B cell (primary cell): ENCODE measurements at regions not wholly inside any gene's neighbourhood (a gene's known extent, or its start where the extent isn't known, plus 50 kb on each side); places are given as distances from the start of the nearest gene placed in this dataset.

Source experiments
- ATAC-seq: fragments of 200-7000 bp; cut with Tn5 transposase; one replicate; pipeline ENCODE4 v1.10.0; 2021; ENCODE audit warnings: low read depth, mild to moderate bottlenecking, moderate number of reproducible peaks, moderate library complexity
- CTCF ChIA-PET: fragments of 350-600 bp; sonication (Branson Sonifier 250); formaldehyde crosslinking; loops from one replicate; lab custom pipeline; 2021; ENCODE audit warnings: antibody characterized with exemption, inconsistent platforms; lab: Charles Lee
- POLR2A ChIA-PET: fragments of 350-600 bp; sonication (Branson Sonifier 250); formaldehyde crosslinking; loops from one replicate; lab custom pipeline; 2021; ENCODE audit warnings: antibody characterized with exemption; lab: Charles Lee
- DNase-seq: peaks from one replicate; pipeline ENCODE4 v3.0.0; 2013
- H2AFZ ChIP-seq: 2 replicates; pipeline ENCODE4 v1.6.1; 2012; ENCODE audit warnings: mild to moderate bottlenecking, low read depth, low read length; ENCODE audit not compliant: insufficient read depth, poor library complexity, severe bottlenecking
- H3K27ac ChIP-seq, 2 donors: 1 replicate in 1 of 2; 2 replicates in 1 of 2; pipeline ENCODE4 v1.5.1; 2012 to 2013; ENCODE audit warnings: low read length in 2 of 2, mild to moderate bottlenecking in 2 of 2, moderate library complexity in 1 of 2
- H3K27me3 ChIP-seq, 4 experiments: fragments of 200-600 bp in 1 of 4; sonication (generic) in 1 of 4; replicated peaks in 1 of 4; 1 replicate in 2 of 4; 2 replicates in 2 of 4; pipeline versions ENCODE4 v1.6.1 to v1.7.0; 2013 to 2016; ENCODE audit warnings: low read length in 3 of 4, mild to moderate bottlenecking in 2 of 4, mixed read lengths in 1 of 4, moderate library complexity in 1 of 4; ENCODE audit not compliant: insufficient read depth in 4 of 4, control insufficient read depth in 3 of 4; ENCODE audit errors: control extremely low read depth in 1 of 4
- H3K36me3 ChIP-seq, 2 experiments: replicated peaks in 1 of 2; 1 replicate in 1 of 2; 2 replicates in 1 of 2; pipeline versions ENCODE4 v1.6.1 to v1.7.1; 2013; ENCODE audit warnings: low read length in 1 of 2; ENCODE audit not compliant: insufficient read depth in 2 of 2, control insufficient read depth in 1 of 2; ENCODE audit errors: control extremely low read depth in 1 of 2, extremely low read depth in 1 of 2
- H3K4me1 ChIP-seq, 2 donors: fragments of 200-600 bp in 1 of 2; sonication (generic) in 1 of 2; 1 replicate in 1 of 2; 2 replicates in 1 of 2; pipeline versions ENCODE4 v1.5.1 to v1.6.1; 2013 to 2017; ENCODE audit warnings: low read length in 2 of 2; ENCODE audit not compliant: control insufficient read depth in 2 of 2, insufficient read depth in 2 of 2
- H3K4me2 ChIP-seq: replicated peaks from 2 replicates; pipeline ENCODE3; 2012; ENCODE audit warnings: mild to moderate bottlenecking, low read depth, low read length; ENCODE audit not compliant: poor library complexity, severe bottlenecking
- H3K4me3 ChIP-seq, 5 experiments: fragments of 200-600 bp in 1 of 5; sonication (generic) in 1 of 5; 1 replicate in 3 of 5; 2 replicates in 2 of 5; pipeline versions ENCODE4 v1.5.1 to v1.7.0; 2011 to 2016; ENCODE audit warnings: low read length in 4 of 5, mild to moderate bottlenecking in 4 of 5, low read depth in 2 of 5, control low read depth in 1 of 5, moderate library complexity in 1 of 5; ENCODE audit not compliant: insufficient read depth in 1 of 5; ENCODE audit errors: control extremely low read depth in 1 of 5, extremely low read depth in 1 of 5
- H3K79me2 ChIP-seq: fragments of 200-600 bp; sonication (generic); one replicate; pipeline ENCODE4 v1.6.0; 2016; ENCODE audit warnings: low read length; ENCODE audit not compliant: control insufficient read depth, insufficient read depth
- H3K9ac ChIP-seq: fragments of 200-600 bp; sonication (generic); 2 replicates; pipeline ENCODE4 v1.6.1; 2017; ENCODE audit warnings: mild to moderate bottlenecking, low read length, moderate library complexity
- H3K9me3 ChIP-seq, 3 donors: one replicate each; pipeline versions ENCODE4 v1.6.1 to v1.7.1; 2013; ENCODE audit warnings: low read length in 2 of 3; ENCODE audit not compliant: control insufficient read depth in 2 of 3, insufficient read depth in 1 of 3; ENCODE audit errors: control extremely low read depth in 1 of 3
- H4K20me1 ChIP-seq: 2 replicates; pipeline ENCODE4 v1.6.0; 2012; ENCODE audit warnings: mild to moderate bottlenecking, low read length; ENCODE audit not compliant: insufficient read depth, control insufficient read depth, poor library complexity, severe bottlenecking
- H3K27ac Mint-ChIP-seq: one replicate; pipeline ENCODE4 v1.8.0; 2021; ENCODE audit warnings: mixed read lengths
- H3K27me3 Mint-ChIP-seq: one replicate; pipeline ENCODE4 v1.8.0; 2021; ENCODE audit warnings: mixed read lengths
- H3K4me1 Mint-ChIP-seq: one replicate; pipeline ENCODE4 v1.8.0; 2021; ENCODE audit warnings: mixed read lengths
- H3K4me3 Mint-ChIP-seq: one replicate; pipeline ENCODE4 v1.8.0; 2021; ENCODE audit warnings: mixed read lengths
- H3K9me3 Mint-ChIP-seq: one replicate; pipeline ENCODE4 v1.8.0; 2022; ENCODE audit warnings: mixed read lengths; ENCODE audit not compliant: insufficient read depth
- CTCF ChIP-seq: fragments of 200-600 bp; IDR thresholded peaks from one replicate; pipeline ENCODE4 v1.8.0; 2022; ENCODE audit warnings: antibody characterized with exemption, mild to moderate bottlenecking
- EZH2 ChIP-seq: IDR thresholded peaks from 2 replicates; pipeline ENCODE4 v1.6.1; 2012; ENCODE audit warnings: borderline replicate concordance, low read depth, mild to moderate bottlenecking, moderate library complexity, low read length; ENCODE audit not compliant: insufficient read depth, poor library complexity, severe bottlenecking
- WGBS: methylation state at CpG from one replicate; pipeline ENCODE4 v1.1.5; 2013; ENCODE audit warnings: missing lambda C conversion rate; ENCODE audit not compliant: insufficient coverage; 5-methylcytosine and 5-hydroxymethylcytosine counted together
- intact Hi-C: fragments of 100-400 bp; cut with micrococcal nuclease; formaldehyde crosslinking; loops from one replicate; pipeline ENCODE4 v1.10.0; 2022

- Mint-ChIP-seq H3K27me3 (no peaks in the 10 kb centered on the region), H3K27ac (peak overlapping the region; percentile 29), H3K4me1 (peaks cover 20% of the 10 kb centered on the region), H3K4me3 (no peak overlapping the region), H3K9me3 (peaks cover 4% of the 10 kb centered on the region)
- no peak overlapping the region for H3K4me3 ChIP-seq
- peaks cover 6 to 9% of the 10 kb centered on the region in 2 donors for H3K4me1 ChIP-seq
- ChIA-PET CTCF (interaction anchor here (2.1 kb wide), 1 partner anchor 15 kb away, joined by 5 read pairs; no protein-coding TSS in a partner anchor), POLR2A (interaction anchor here (1.2 kb wide), 1 partner anchor 74 kb away, joined by 5 read pairs; the partner anchor contains the start of gene ATP2B1)
- H3K36me3 ChIP-seq = no peaks in the 10 kb centered on the region
- WGBS = 72% methylated on average over 2 of the region's 3 CpGs
- TF ChIP-seq EZH2 (no peak), CTCF (no peak)
- H4K20me1 ChIP-seq = no peaks in the 10 kb centered on the region
- ATAC-seq (no peak), DNase-seq (no peak)
- intact Hi-C loops = no loop called here
- H3K4me2 ChIP-seq = no peak overlapping the region
- H2AFZ ChIP-seq = no peak overlapping the region
- no peak overlapping the region for H3K27ac ChIP-seq
- H3K9me3 ChIP-seq = peaks cover 0 to 28% (median 17%) of the 10 kb centered on the region in 3 donors
- H3K79me2 ChIP-seq = no peaks in the 10 kb centered on the region
- H3K27me3 ChIP-seq = no peaks in the 10 kb centered on the region
- no peak overlapping the region for H3K9ac ChIP-seq
Observed at GRCh38 chr12:89783359-89784060, 74.9 kb upstream of the ATP2B1 start.

- Mint-ChIP-seq H3K27me3 (no peaks in the 10 kb centered on the region), H3K4me1 (peaks cover 16% of the 10 kb centered on the region), H3K4me3 (no peak overlapping the region), H3K9me3 (peaks cover 8% of the 10 kb centered on the region), H3K27ac (no peak overlapping the region)
- Histone ChIP-seq H3K4me1 (peaks cover 6 to 9% of the 10 kb centered on the region in 2 donors), H2AFZ (no peak overlapping the region), H3K9me3 (peaks cover 0 to 30% (median 15%) of the 10 kb centered on the region in 3 donors), H3K27me3 (no peaks in the 10 kb centered on the region), H4K20me1 (no peaks in the 10 kb centered on the region), H3K4me2 (no peak overlapping the region), H3K79me2 (no peaks in the 10 kb centered on the region), H3K36me3 (no peaks in the 10 kb centered on the region), H3K4me3 (no peak overlapping the region), H3K9ac (no peak overlapping the region), H3K27ac (no peak overlapping the region)
- ChIA-PET POLR2A (interaction anchor here (1.2 kb wide), 1 partner anchor 74 kb away, joined by 5 read pairs; the partner anchor contains the start of gene ATP2B1), CTCF (interaction anchor here (2.1 kb wide), 1 partner anchor 16 kb away, joined by 5 read pairs; no protein-coding TSS in a partner anchor)
- intact Hi-C loops = no loop called here
- WGBS = no CpG with 5 or more reads among the region's 1 CpG
- no peak for TF ChIP-seq CTCF
- TF ChIP-seq EZH2 = no peak
- no peak for DNase-seq
- no peak for ATAC-seq
Observed at GRCh38 chr12:89782807-89783206, 74.2 kb upstream of the ATP2B1 start.
